Nucleus accumbens (tissue), 56 donors: ENCODE measurements at regions not wholly inside any gene's neighbourhood (a gene's known extent, or its start where the extent isn't known, plus 50 kb on each side); places are given as distances from the start of the nearest gene placed in this dataset.
"Not testable (repeated sequence)": the region's sequence is repeated elsewhere in the genome, so short reads cannot be mapped to it uniquely, and the experiment has no call there.

Experiments used
- DNase-seq, 56 donors: peaks; one replicate each; lab custom pipeline; 2025; lab: John Stamatoyannopoulos, UW

- DNase-seq: no peak
Measured at GRCh38 chr14:53380052-53380866, 227.1 kb upstream of the DDHD1 start.

GRCh38 chr14:53378142-53378541 lies 225.0 kb upstream of the DDHD1 start:
- no peak for DNase-seq

- DNase-seq: no peak
Measured at GRCh38 chr14:53376064-53376463, 222.9 kb upstream of the DDHD1 start.

- DNase-seq: no peak
Measured at GRCh38 chr14:53375599-53375998, 222.5 kb upstream of the DDHD1 start.

- DNase-seq: no peak
Measured at GRCh38 chr14:53368711-53369201, 215.6 kb upstream of the DDHD1 start.

- no peak for DNase-seq
Measured at GRCh38 chr14:53368066-53368465, 214.9 kb upstream of the DDHD1 start.

- DNase-seq: no peak
Measured at GRCh38 chr14:53367644-53368026, 214.5 kb upstream of the DDHD1 start.

- DNase-seq: no peak
Measured at GRCh38 chr14:53365486-53366130, 212.5 kb upstream of the DDHD1 start.

GRCh38 chr14:53362916-53363315 lies 209.8 kb upstream of the DDHD1 start:
- not testable (repeated sequence) for DNase-seq

- no peak for DNase-seq
Measured at GRCh38 chr14:53360829-53361228, 207.7 kb upstream of the DDHD1 start.

GRCh38 chr14:53358166-53358565 lies 205.0 kb upstream of the DDHD1 start:
- DNase-seq: no peak

GRCh38 chr14:53356361-53357150 lies 203.4 kb upstream of the DDHD1 start:
- DNase-seq: no peak

GRCh38 chr14:53355581-53356112 lies 202.5 kb upstream of the DDHD1 start:
- DNase-seq: no peak

- no peak for DNase-seq
Measured at GRCh38 chr14:53354336-53354735, 201.2 kb upstream of the DDHD1 start.

GRCh38 chr14:53350866-53351265 lies 197.7 kb upstream of the DDHD1 start:
- DNase-seq: no peak

- no peak for DNase-seq
Measured at GRCh38 chr14:53350429-53350828, 197.3 kb upstream of the DDHD1 start.

GRCh38 chr14:53346988-53347387 lies 193.9 kb upstream of the DDHD1 start:
- no peak for DNase-seq

- DNase-seq: no peak
Measured at GRCh38 chr14:53341324-53341723, 188.2 kb upstream of the DDHD1 start.

GRCh38 chr14:53338192-53338591 lies 185.1 kb upstream of the DDHD1 start:
- no peak for DNase-seq

GRCh38 chr14:53336729-53337128 lies 183.6 kb upstream of the DDHD1 start:
- no peak for DNase-seq

- DNase-seq: no peak
Measured at GRCh38 chr14:53333809-53334208, 180.7 kb upstream of the DDHD1 start.
